ENCODE measurements at regions not wholly inside any gene's neighbourhood (a gene's known extent, or its start where the extent isn't known, plus 50 kb on each side); places are given as distances from the start of the nearest gene placed in this dataset.

DNA sequence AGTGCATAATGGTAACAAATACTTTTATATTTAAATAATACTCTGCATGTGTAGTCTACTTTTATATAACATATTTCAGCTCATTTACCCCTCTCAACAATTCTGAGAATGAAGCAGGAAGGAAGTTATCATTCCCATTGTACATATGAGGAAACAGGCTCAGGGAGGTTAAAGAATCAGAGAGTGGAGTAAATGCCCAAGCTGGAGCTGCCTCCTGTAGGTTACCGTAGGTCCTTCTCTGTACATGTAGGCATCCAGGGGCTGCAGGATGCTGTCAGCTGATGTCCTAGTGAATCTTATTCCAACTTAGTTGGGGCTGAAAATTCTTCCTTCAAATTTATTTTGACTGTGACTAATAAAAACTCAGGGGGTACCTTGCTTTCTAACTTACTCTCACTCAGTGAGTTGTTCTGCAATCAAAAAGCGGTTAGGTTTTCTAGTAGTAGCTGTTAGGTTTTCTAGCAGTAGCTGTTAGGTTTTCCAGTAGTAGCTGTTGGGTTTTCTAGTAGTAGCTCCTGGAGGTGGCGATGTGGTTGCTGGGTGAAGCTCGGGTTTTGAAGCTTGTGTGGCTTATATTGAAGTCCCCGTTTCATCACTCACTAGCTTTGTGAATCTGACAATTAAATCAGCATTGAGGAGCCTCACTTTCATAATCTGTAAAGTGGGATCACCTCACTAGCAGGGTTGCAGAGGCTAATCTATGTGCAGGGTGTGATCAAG lies 357.0 kb downstream of the NR2F2 start:
- H4K20me1 ChIP-seq (replicated peaks; ENCODE audit: control insufficient read depth, insufficient read depth, low read length), result no peaks in the 10 kb centered on the region
- TF ChIP-seq, protein P1, sequence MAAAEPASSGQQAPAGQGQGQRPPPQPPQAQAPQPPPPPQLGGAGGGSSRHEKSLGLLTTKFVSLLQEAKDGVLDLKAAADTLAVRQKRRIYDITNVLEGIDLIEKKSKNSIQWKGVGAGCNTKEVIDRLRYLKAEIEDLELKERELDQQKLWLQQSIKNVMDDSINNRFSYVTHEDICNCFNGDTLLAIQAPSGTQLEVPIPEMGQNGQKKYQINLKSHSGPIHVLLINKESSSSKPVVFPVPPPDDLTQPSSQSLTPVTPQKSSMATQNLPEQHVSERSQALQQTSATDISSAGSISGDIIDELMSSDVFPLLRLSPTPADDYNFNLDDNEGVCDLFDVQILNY (CRISPR knock-in tag; IDR thresholded peaks at IDR 0.05), result no peak
- TF ChIP-seq ZNF253 (CRISPR knock-in tag; conservative IDR thresholded peaks at IDR 0.05), result no peak
- no peak for TF ChIP-seq RBM15 (IDR thresholded peaks at IDR 0.05; ENCODE audit: insufficient read depth, low read length)
- TF ChIP-seq FOXJ2 (tag; IDR thresholded peaks at IDR 0.05), result no peak
- no peak for TF ChIP-seq NELFE (IDR thresholded peaks at IDR 0.05; ENCODE audit: insufficient read depth, insufficient read length)
- no peak for TF ChIP-seq EGR1 (conservative IDR thresholded peaks at IDR 0.05)
- in situ Hi-C loops (cut with MboI) (no loop called here), intact Hi-C loops (cut with micrococcal nuclease) (no loop called here)
- no peaks in the 10 kb centered on the region for H3K4me1 ChIP-seq (replicated peaks in 1 of 2; ENCODE audit: control insufficient read depth in 2 of 2, insufficient read depth in 2 of 2, low read length in 2 of 2)
- no peak overlapping the region for H3K4me2 ChIP-seq (ENCODE audit: insufficient read depth, low read length)
- ATAC-seq, result no peak
- WGBS (ENCODE audit: insufficient coverage, low coverage, missing lambda C conversion rate), result 2% methylated on average over 5 of the region's 5 CpGs
- H3K27me3 ChIP-seq (ENCODE audit: control insufficient read depth in 2 of 2, insufficient read depth in 2 of 2, low read length in 2 of 2), result peaks cover 0 to 2% of the 10 kb centered on the region in 2 experiments; a peak in 1 of 5 replicates
- H3K9me1 ChIP-seq (ENCODE audit: control insufficient read depth, insufficient read depth, low read length), result peaks cover under 1% of the 10 kb centered on the region
- H3K9me3 ChIP-seq (replicated peaks; ENCODE audit: control insufficient read depth, insufficient read depth, low read depth, low read length), result no peaks in the 10 kb centered on the region
- H3K36me3 ChIP-seq (ENCODE audit: control insufficient read depth, insufficient read depth, low read length), result no peaks in the 10 kb centered on the region
- BruUV-seq (replicated peaks), result no TSS peak
- DNase-seq (ENCODE audit: extremely low read depth in 1 of 4, low spot score in 3 of 4), result no peak
- FAIRE-seq, result no peak
- no peaks in the 10 kb centered on the region for H3K79me2 ChIP-seq (ENCODE audit: control insufficient read depth, insufficient read depth, low read length)
- no peak overlapping the region for H3K4me3 ChIP-seq
- no peak overlapping the region for H2AFZ ChIP-seq (ENCODE audit: low read depth, low read length)
- CTCF ChIA-PET (ENCODE audit: low intra/inter-chr PET ratio), result no interaction called here
- H3K9ac ChIP-seq (ENCODE audit: insufficient read depth in 1 of 2, low read depth in 2 of 2, low read length in 2 of 2), result no peak overlapping the region
- H3K27ac ChIP-seq (ENCODE audit: extremely low read depth, low read depth, low read length), result no peak overlapping the region
- POLR2A ChIA-PET, result no interaction called here

All from K562 (cell line).